WTC11 (cell line): ENCODE measurements at regions not wholly inside any gene's neighbourhood (a gene's known extent, or its start where the extent isn't known, plus 50 kb on each side); places are given as distances from the start of the nearest gene placed in this dataset.

Experiments used
- CTCF ChIP-seq: fragments of 200-600 bp; IDR thresholded peaks from 2 replicates; pipeline ENCODE4 v1.8.0; 2022; ENCODE audit warnings: antibody characterized with exemption
- ELF4 ChIP-seq: sonication (generic); formaldehyde crosslinking; IDR thresholded peaks from 2 replicates; pipeline ENCODE4 v1.8.1; 2022; ENCODE audit warnings: low read depth, mild to moderate bottlenecking, moderate library complexity, missing genetic modification reagents
- FOXP1 ChIP-seq: sonication (generic); formaldehyde crosslinking; IDR thresholded peaks from 2 replicates; pipeline ENCODE4 v1.8.0; 2022; ENCODE audit warnings: missing genetic modification reagents, mild to moderate bottlenecking, moderate library complexity, borderline replicate concordance

GRCh38 chr1:57897581-57897980 is 473.7 kb upstream of the DAB1 start:
- TF ChIP-seq FOXP1 (CRISPR knock-in tag): no peak
- TF ChIP-seq ELF4: no peak
- TF ChIP-seq CTCF: no peak
